GM19452 (cell line): ENCODE measurements at regions not wholly inside any gene's neighbourhood (a gene's known extent, or its start where the extent isn't known, plus 50 kb on each side); places are given as distances from the start of the nearest gene placed in this dataset.

Source experiments
- ATAC-seq: cut with Tn5 transposase; IDR thresholded peaks from one replicate; pipeline ENCODE4 v1.9.1; 2021; ENCODE audit not compliant: unreplicated experiment

GRCh38 chr14:53523226-53523625, 370.1 kb upstream of the DDHD1 start:
- ATAC-seq: no peak

- no peak for ATAC-seq
Measured at GRCh38 chr14:53520078-53520928, 367.2 kb upstream of the DDHD1 start.

GRCh38 chr14:53519137-53519536, 366.0 kb upstream of the DDHD1 start:
- no peak for ATAC-seq

GRCh38 chr14:53517270-53517960, 364.3 kb upstream of the DDHD1 start:
- ATAC-seq: no peak

GRCh38 chr14:53516261-53516774, 363.2 kb upstream of the DDHD1 start:
- ATAC-seq: no peak

GRCh38 chr14:53515276-53515675, 362.2 kb upstream of the DDHD1 start:
- ATAC-seq: no peak

GRCh38 chr14:53514197-53514596, 361.1 kb upstream of the DDHD1 start:
- ATAC-seq: no peak

- no peak for ATAC-seq
Measured at GRCh38 chr14:53510281-53510912, 357.3 kb upstream of the DDHD1 start.

- ATAC-seq: no peak
Measured at GRCh38 chr14:53509276-53510244, 356.4 kb upstream of the DDHD1 start.

- ATAC-seq: no peak
Measured at GRCh38 chr14:53501361-53502211, 348.5 kb upstream of the DDHD1 start.

GRCh38 chr14:53500191-53500590, 347.1 kb upstream of the DDHD1 start:
- no peak for ATAC-seq

GRCh38 chr14:53496668-53497067, 343.5 kb upstream of the DDHD1 start:
- ATAC-seq: no peak

- ATAC-seq: no peak
Measured at GRCh38 chr14:53495846-53496343, 342.8 kb upstream of the DDHD1 start.

- ATAC-seq: no peak
Measured at GRCh38 chr14:53494587-53494986, 341.5 kb upstream of the DDHD1 start.

GRCh38 chr14:53493860-53494259, 340.7 kb upstream of the DDHD1 start:
- no peak for ATAC-seq

GRCh38 chr14:53493320-53493719, 340.2 kb upstream of the DDHD1 start:
- ATAC-seq: no peak

GRCh38 chr14:53491884-53492277, 338.8 kb upstream of the DDHD1 start:
- no peak for ATAC-seq

GRCh38 chr14:53491256-53491883, 338.2 kb upstream of the DDHD1 start:
- no peak for ATAC-seq

GRCh38 chr14:53478174-53478573, 325.1 kb upstream of the DDHD1 start:
- no peak for ATAC-seq
